ENCODE measurements at regions not wholly inside any gene's neighbourhood (a gene's known extent, or its start where the extent isn't known, plus 50 kb on each side); places are given as distances from the start of the nearest gene placed in this dataset.
"Not testable (repeated sequence)": the region's sequence is repeated elsewhere in the genome, so short reads cannot be mapped to it uniquely, and the experiment has no call there.

GRCh38 chr14:42527141-42527540 is 920.5 kb downstream of the LRFN5 start:
- no peak for DNase-seq

- no peak for DNase-seq
These were observed 917.0 kb downstream of the LRFN5 start for GRCh38 chr14:42523666-42524065.

- no peak for DNase-seq
These were observed 911.3 kb downstream of the LRFN5 start for GRCh38 chr14:42517806-42518500.

- no peak for DNase-seq
These were observed 907.2 kb downstream of the LRFN5 start for GRCh38 chr14:42513837-42514236.

GRCh38 chr14:42510071-42510470 is 903.4 kb downstream of the LRFN5 start:
- no peak for DNase-seq

GRCh38 chr14:42508209-42508946 is 901.7 kb downstream of the LRFN5 start:
- DNase-seq = no peak

- DNase-seq = no peak
These were observed 897.8 kb downstream of the LRFN5 start for GRCh38 chr14:42504433-42504832.

- no peak for DNase-seq
These were observed 892.5 kb downstream of the LRFN5 start for GRCh38 chr14:42499137-42499536.

GRCh38 chr14:42490536-42490935 is 883.9 kb downstream of the LRFN5 start:
- no peak for DNase-seq

- no peak for DNase-seq
These were observed 882.3 kb downstream of the LRFN5 start for GRCh38 chr14:42488965-42489364.

- DNase-seq = not testable (repeated sequence)
These were observed 875.8 kb downstream of the LRFN5 start for GRCh38 chr14:42482345-42482971.

GRCh38 chr14:42481714-42482113 is 875.0 kb downstream of the LRFN5 start:
- not testable (repeated sequence) for DNase-seq

- no peak for DNase-seq
These were observed 873.6 kb downstream of the LRFN5 start for GRCh38 chr14:42480255-42480654.

GRCh38 chr14:42475289-42475688 is 868.6 kb downstream of the LRFN5 start:
- no peak for DNase-seq

GRCh38 chr14:42470427-42470719 is 863.7 kb downstream of the LRFN5 start:
- no peak for DNase-seq

- no peak for DNase-seq
These were observed 863.2 kb downstream of the LRFN5 start for GRCh38 chr14:42469637-42470426.

GRCh38 chr14:42460673-42461072 is 854.0 kb downstream of the LRFN5 start:
- no peak for DNase-seq

GRCh38 chr14:42459171-42459685 is 852.6 kb downstream of the LRFN5 start:
- DNase-seq = no peak

- DNase-seq = no peak
These were observed 834.9 kb downstream of the LRFN5 start for GRCh38 chr14:42441615-42442014.

GRCh38 chr14:42437809-42438208 is 831.1 kb downstream of the LRFN5 start:
- no peak for DNase-seq

- DNase-seq = no peak
These were observed 822.7 kb downstream of the LRFN5 start for GRCh38 chr14:42429401-42429800.

- DNase-seq = no peak
These were observed 822.3 kb downstream of the LRFN5 start for GRCh38 chr14:42428996-42429395.

GRCh38 chr14:42424501-42424900 is 817.8 kb downstream of the LRFN5 start:
- no peak for DNase-seq

All from GF-D8 (cell line).